ENCODE measurements at regions not wholly inside any gene's neighbourhood (a gene's known extent, or its start where the extent isn't known, plus 50 kb on each side); places are given as distances from the start of the nearest gene placed in this dataset.
"Not testable (repeated sequence)": the region's sequence is repeated elsewhere in the genome, so short reads cannot be mapped to it uniquely, and the experiment has no call there.

GRCh38 chr9:26789959-26790358, 102.6 kb downstream of the CAAP1 start:
- TF ChIP-seq, protein P1, sequence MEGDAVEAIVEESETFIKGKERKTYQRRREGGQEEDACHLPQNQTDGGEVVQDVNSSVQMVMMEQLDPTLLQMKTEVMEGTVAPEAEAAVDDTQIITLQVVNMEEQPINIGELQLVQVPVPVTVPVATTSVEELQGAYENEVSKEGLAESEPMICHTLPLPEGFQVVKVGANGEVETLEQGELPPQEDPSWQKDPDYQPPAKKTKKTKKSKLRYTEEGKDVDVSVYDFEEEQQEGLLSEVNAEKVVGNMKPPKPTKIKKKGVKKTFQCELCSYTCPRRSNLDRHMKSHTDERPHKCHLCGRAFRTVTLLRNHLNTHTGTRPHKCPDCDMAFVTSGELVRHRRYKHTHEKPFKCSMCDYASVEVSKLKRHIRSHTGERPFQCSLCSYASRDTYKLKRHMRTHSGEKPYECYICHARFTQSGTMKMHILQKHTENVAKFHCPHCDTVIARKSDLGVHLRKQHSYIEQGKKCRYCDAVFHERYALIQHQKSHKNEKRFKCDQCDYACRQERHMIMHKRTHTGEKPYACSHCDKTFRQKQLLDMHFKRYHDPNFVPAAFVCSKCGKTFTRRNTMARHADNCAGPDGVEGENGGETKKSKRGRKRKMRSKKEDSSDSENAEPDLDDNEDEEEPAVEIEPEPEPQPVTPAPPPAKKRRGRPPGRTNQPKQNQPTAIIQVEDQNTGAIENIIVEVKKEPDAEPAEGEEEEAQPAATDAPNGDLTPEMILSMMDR (conservative IDR thresholded peaks at IDR 0.05; ENCODE audit: low read depth, low read length): no peak
- DNase-seq (ENCODE audit: low read depth): peak; percentile 64
- H3K4me3 ChIP-seq (ENCODE audit: low read length): no peak overlapping the region

- DNase-seq (ENCODE audit: low read depth): no peak
- TF ChIP-seq, protein P1 (conservative IDR thresholded peaks at IDR 0.05; ENCODE audit: low read depth, low read length): no peak
- no peak overlapping the region for H3K4me3 ChIP-seq (ENCODE audit: low read length)
These were observed 106.0 kb downstream of the CAAP1 start for GRCh38 chr9:26786564-26786963.

- TF ChIP-seq, protein P1 (conservative IDR thresholded peaks at IDR 0.05; ENCODE audit: low read depth, low read length): no peak
- no peak for DNase-seq (ENCODE audit: low read depth)
- no peak overlapping the region for H3K4me3 ChIP-seq (ENCODE audit: low read length)
These were observed 109.7 kb downstream of the CAAP1 start for GRCh38 chr9:26782899-26783298.

DNA sequence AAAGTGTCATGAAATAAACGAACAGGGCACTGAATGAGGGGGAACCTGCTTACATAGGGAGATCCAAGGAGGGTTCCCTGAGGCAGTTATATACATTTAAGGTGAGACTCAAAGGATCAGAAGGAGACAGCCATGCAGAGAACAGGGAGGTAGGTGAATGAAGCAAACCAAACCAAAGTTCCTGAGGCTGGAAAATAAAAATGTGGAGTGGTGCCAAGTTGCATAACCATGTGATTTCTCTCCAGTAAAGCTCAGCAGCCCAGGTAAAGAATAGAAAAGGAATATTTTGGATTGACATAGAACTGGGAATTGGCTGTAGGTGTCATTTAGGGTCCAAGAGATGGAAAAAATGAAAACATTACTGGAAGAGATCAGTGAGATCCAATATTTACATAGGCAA, 110.7 kb downstream of the CAAP1 start:
- DNase-seq (ENCODE audit: low read depth): no peak

DNA sequence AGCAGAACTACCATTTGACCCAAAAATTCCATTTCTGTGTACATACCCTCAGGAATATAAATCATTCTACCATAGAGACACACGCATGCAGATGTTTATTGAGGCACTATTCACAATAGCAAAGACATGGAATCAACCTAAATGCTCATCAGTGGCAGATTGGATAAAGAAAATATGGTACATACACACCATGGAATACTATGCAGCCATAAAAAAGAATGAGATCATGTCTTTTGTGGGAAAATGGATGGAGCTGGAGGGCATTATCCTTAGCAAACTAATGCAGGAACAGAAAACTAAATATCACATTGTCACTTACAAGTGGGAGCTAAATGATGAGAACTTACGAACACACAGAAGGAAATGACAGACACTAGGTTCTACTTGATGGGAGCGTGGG, 112.3 kb downstream of the CAAP1 start:
- not testable (repeated sequence) for H3K4me3 ChIP-seq (ENCODE audit: low read length); DNase-seq (ENCODE audit: low read depth)

More for the DNA sequence above, 110.7 kb downstream of the CAAP1 start:
- TF ChIP-seq, protein P1 (conservative IDR thresholded peaks at IDR 0.05; ENCODE audit: low read depth, low read length): no peak
- H3K4me3 ChIP-seq (ENCODE audit: low read length): no peak overlapping the region

- H3K4me3 ChIP-seq (ENCODE audit: low read length): no peak overlapping the region
- DNase-seq (ENCODE audit: low read depth): no peak
- TF ChIP-seq, protein P1 (conservative IDR thresholded peaks at IDR 0.05; ENCODE audit: low read depth, low read length): no peak
These were observed 113.5 kb downstream of the CAAP1 start for GRCh38 chr9:26779062-26779461.

DNA sequence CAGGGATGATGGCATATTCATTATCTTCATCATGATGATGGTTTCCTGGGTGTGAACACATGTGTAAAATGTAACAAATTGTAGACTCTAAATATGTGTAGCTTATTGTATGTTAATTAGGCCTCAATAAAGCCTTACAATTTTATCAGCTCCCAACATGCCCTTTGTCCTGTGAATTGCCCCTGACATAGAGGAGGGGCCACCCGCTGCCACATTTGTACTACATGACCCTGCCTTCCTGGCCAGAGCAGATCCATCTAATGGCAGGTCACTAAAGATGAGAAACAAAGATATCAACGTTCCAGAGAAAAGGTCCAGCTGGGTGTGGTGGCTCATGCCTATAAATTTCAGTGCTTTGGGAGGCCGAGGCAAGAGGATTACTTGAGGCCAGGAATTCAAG, 117.2 kb downstream of the CAAP1 start:
- no peak overlapping the region for H3K4me3 ChIP-seq (ENCODE audit: low read length)
- TF ChIP-seq, protein P1 (conservative IDR thresholded peaks at IDR 0.05; ENCODE audit: low read depth, low read length): no peak
- DNase-seq (ENCODE audit: low read depth): no peak

- DNase-seq (ENCODE audit: low read depth): no peak
- TF ChIP-seq, protein P1 (conservative IDR thresholded peaks at IDR 0.05; ENCODE audit: low read depth, low read length): no peak
- no peak overlapping the region for H3K4me3 ChIP-seq (ENCODE audit: low read length)
These were observed 119.5 kb downstream of the CAAP1 start for GRCh38 chr9:26773056-26773455.

Measured in retinal pigment epithelial cell (primary cell).